NCI-H2196 (cell line): ENCODE measurements at regions not wholly inside any gene's neighbourhood (a gene's known extent, or its start where the extent isn't known, plus 50 kb on each side); places are given as distances from the start of the nearest gene placed in this dataset.

Source experiments
- DNase-seq: peaks from one replicate; lab custom pipeline; 2025; ENCODE audit not compliant: unreplicated experiment; lab: John Stamatoyannopoulos, UW

DNA sequence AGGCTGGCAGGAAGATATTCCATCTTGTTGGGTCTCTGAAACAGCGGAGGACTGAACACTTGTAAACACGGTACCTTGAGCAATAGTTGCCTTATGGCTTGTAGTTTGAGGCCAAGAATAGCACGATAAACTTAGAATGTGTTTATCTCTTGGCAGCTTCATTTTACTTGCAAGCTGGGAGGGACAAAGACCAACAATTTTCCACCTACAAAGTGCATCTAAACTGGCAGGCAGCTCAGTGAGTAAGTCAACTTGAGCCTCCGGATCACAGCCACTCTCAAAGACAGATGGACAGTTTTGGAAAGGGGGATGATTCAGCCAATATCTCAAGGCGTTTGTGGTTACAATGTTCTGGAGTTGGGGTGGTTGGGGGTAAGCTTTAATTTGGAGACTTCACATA is 652.6 kb downstream of the CETN3 start:
- DNase-seq = no peak

DNA sequence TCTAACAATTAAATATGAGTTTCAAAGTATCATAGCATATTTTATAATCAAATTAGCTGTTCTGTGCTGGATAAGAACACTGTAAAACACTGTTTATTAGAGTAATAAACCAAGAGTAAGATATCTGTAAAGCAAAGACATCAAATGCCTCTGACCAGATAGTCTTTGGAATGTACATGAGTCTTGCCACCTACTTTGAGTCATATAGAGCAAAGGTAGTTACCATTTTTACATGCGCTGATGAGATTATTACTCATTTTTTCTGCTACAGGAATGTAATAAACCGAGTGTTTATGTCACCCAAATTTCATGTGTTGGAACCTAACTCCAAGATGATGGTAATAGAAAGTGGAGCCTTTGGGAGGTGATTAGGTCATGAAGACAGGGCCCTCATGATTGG is 654.5 kb downstream of the CETN3 start:
- no peak for DNase-seq

DNA sequence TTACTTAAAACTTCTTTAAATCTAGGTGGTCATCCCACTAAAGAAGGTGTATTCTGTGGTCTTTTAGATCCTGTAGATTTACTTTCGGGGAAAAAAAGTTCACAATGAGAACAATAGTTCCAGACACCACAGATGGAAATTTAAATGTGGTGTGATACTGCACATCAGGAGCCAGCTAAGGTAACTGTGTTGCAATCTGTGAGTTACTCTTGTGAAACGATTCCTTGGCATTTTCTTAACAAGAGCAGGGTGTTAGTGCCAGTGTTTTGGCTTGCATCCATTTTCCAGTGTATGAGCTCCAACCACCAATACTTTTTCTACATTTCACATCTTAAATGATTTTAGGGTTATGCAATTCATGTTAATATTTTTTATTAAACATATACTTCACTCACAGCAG is 674.5 kb downstream of the CETN3 start:
- no peak for DNase-seq

DNA sequence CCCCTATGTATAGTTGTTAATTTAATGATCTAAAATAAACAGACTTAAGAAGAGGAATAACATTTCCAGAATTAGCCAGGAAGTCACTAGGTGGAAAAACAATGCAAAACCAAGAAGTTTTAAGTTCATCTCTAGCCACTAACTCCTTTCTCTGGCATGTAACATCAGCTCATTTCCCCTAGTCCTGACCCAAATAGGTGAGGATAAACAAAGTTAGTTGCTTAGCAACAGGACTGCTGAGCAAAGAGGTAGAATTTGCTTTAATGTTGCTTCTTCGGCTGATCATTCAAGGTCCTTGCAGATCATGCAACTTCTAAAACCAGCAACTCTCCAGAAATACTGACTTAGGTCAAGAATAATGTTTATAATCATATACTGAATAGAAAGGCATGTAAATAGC is 675.8 kb downstream of the CETN3 start:
- no peak for DNase-seq

DNA sequence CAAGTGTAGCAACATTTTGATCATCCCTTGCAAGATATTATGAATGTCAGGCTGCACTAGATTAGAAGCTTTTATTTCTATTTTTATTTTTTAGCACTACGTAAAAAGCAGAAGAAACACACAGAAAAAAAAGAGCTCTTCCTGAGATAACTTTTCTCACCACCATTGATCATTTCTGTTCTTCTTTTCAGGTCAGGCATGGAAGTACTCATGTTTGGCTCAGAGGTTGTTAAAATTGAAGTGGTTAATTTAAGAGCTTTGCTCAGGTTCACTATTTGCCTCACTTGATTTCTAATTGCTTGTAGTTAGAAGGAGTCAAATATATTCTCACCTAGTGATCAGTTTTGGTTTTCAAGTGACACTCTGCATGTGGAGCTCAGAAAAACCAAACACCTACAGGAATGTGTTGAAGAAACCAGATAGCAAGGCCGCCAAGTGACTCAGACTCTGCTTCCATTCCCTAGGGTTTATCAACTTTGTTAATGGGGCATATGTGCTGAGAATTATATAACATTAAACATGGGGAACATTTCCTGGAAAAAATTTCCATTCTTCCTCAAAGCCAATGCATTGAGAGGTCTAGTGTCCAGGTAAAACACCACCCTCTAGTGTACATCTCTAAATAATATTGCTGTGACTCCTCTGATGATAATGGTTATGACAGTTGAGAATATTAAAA is 679.8 kb downstream of the CETN3 start:
- DNase-seq = no peak

DNA sequence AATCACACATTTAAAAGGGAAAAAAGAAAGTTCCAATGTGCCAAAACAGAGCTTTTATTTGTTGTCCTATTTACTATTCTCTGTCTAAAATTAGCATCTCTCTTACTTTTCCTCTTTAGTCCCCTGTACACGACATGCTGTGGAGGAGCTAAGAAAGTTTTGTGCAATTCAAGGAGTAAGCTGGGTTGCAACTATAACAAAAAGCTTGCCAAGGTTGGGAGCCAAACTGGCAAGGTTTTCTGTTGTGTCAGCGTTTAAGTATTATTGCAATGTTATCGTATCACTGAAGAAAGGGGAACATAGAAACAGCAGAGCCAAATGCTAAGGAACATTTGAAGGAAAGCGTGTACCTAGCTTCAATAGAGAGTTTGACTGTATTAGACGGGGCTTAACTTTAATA is 680.8 kb downstream of the CETN3 start:
- no peak for DNase-seq

DNA sequence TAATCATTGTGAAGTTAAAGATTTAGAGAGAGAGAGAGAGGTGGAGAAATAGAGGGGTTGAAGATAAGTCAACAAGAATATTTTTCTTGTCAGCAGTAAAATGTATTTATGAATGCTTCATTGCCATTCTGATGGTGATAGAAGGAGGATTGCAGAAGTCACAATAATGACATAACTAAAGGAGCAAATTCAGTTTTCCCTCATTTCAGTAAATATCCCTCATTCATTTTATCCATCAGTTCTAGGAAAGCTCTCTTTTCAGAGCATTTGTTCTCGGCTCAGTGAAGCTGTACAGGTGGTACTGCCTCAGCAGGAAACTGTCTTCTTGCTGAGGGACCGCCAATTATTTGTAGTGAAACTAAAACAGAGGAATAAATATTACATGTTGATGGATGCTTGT is 681.4 kb downstream of the CETN3 start:
- no peak for DNase-seq

DNA sequence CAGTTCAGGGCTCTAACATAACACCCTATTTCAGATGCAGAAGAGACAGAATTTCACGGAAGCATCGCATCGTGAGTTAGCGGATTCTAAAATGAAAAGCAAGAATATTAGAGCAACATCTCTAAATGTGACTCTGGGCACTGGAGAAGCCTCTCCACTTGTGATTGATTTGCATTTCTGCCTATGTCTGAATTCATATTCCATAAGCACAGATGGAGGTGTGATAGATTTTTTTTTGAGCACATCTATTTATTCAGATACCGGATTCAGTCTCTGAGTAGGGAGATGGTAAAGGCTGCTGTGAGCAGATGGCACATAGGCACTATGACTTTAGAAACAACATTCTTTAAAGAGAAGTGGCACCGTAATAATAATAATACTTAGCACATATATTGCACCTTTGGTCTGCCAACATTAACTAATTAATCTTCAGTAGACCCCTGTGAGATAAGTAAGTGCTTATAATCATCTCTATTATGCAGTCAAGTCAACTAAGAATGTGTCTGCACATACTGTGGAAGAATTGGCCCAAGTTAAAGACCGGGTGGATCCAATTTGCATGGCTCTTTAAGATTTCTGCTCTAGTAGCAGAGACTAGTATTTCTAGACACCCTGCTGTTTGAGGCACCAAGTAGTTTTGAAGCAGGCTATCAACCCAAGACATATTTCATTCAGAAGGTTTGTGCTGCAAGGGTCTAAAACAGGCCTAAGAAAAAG is 685.0 kb downstream of the CETN3 start:
- DNase-seq = no peak

DNA sequence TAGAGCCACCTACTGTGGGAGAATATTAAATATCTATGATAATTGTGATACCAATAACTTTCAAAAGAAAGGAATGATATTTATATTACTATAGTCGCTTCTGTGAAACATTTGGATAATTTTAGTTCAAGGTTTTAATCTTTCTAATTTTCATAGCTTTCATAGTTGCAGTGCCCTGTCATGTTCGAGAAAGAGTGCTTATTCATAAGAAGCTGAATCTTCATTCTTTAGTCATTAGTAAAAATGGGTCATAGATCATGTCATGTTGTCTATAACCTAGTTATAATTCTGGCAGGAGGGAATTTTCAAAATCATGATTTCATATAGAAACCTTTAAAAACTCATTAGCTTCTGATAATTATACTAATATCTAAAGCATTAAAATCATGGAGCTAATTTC is 685.6 kb downstream of the CETN3 start:
- DNase-seq = no peak

DNA sequence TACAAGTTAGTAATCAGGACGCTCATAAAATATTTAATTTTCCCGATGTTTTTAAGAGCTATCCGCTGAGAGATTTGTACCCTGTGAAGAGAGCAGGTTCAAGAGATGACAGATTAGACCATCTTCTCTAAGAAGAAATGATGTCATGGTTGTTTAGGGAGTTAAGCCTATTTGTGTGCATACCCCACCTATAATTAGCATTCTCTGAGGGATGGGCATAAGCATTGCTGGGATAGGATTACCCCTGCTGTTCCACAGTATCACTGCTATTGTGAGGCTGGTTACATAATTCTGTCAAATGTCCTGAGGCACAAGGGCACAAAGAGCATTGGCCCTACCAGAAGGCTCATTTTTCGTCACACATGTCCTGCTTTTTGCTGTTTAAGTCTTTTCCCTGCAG is 687.0 kb downstream of the CETN3 start:
- DNase-seq = no peak

DNA sequence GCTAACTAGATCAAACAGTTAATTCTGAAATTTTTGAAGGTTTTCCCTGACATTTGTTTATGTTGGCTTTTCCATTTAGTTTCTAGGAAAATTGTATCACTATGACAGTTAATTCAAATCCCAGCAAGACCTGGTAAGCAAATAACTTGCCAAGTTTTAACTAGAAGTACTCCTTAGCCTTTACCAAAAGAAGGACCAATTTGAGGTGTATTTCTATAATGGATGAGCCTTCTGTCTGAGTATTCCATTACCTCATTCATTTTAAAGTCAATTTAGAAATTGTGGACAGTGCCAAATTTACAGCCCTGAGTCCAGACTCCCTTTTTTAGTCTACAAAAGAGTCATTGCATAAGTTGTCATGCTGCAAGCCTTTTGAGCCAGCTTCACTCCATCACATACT is 687.6 kb downstream of the CETN3 start:
- DNase-seq = no peak

DNA sequence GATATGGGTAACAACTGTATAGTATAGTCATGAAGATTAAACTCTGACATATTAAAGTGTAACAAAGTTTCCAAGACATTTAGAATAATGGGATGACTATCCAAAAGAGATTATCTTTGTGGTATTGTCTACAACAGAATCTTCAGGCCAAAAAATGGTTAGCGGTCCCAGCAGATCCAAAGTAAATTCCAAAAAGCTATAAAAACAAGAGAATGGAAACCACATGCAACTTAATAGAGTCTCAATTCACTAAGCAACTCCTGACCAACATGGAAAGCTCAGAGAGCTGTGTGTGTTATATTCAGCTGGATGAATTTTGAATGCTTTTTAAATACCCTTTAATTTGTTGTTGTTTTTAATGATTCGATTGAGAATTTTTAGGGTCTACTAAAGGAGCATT is 688.2 kb downstream of the CETN3 start:
- no peak for DNase-seq

DNA sequence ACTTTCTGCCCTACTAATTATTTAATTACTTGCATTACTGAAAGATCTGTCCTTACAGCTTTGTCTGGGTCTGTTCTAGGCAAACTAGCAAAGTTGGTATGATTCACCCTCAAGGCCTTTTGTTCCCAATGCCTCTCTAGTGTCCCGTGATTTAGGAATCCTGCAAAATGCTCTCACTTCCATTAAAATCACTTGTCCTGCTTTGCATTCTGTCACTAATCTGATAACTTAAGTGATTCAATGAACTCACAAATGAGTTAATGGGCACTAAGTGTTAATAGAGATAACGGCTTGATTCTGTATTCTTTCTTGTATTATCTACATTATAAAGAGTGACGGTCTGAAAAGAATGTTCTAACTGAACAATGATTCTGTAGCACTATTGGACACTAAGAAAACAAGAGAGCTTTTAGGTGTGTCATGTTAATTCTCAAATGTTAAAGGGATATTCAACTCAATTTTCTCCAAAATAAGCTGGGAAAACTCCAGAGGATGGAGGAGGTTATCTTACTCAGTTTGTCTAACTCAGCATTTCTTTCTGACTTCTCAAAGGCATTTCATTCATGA is 697.3 kb downstream of the CETN3 start:
- DNase-seq = no peak

DNA sequence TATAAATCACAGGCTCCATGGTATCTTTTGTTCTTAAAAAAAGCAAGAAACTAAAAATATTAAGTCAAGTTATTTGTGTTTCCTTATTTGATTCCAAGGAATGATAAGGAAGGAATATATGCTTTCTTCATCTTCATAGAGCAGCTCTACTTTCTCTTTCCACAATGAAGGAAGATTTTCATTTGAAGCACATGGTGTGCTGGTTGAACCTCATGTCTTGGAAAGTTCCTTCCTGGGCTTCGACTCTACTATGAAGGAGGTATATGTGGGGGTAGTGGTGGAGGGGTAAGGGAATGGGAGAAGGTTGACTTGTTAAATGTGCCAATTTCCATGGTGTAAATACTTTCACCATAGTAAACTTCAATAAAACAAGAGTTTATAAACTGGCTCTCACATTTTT is 698.0 kb downstream of the CETN3 start:
- DNase-seq = no peak

DNA sequence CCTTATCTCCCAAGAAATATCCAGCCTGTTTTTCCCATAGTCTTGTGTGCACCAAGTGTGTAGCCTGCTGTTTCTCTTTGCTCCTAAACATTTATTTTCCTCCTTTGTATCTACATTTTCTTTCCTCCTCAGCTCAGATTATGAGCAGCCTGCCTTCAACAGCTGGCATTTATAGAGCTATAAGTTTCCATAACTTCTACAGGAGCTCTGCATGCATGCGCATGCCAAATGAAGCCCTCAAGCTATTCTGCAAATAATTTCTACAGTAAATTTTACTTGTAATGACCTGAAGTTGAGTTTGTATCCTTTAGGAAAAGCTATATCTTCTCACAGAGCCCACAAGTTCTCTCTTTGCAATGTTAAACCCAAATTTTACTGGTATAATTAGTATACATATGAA is 699.5 kb downstream of the CETN3 start:
- no peak for DNase-seq

DNA sequence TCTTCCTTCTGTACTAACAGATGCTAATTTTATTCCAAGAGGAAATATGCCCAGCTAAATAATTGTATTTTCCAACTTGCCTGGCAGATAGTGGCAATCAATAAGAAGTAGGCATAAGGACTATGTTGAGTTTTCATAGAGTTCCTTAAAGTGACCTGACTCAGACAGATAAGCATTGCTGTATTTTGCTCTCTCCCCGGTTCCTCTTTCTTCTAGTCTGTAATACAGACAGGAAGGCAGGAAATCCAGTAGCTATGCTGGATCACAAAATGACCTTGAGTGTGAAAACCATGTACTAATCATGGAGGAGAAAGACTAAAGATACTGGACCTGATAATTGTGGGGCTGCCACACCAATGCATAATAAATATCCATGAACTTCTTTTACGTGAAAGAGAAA is 701.7 kb downstream of the CETN3 start:
- no peak for DNase-seq

DNA sequence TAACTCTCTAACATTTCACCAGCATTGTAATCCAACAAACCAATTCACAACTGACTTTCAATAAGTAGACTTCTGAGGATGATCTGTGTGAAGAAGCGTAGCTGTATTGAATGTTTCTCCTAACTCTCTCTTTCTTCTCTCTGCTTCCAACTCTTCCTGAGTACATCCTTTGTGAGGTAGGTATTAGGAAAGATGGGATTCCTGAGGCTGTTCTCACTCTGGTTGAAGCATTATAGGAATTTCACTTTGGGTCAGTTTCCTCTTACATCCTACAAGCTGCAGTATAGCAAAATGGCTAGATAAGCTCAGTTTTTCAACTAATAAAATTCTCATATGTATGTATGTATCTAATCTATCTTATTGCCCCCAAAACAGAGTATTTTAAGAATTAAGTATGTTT is 702.8 kb downstream of the CETN3 start:
- no peak for DNase-seq

DNA sequence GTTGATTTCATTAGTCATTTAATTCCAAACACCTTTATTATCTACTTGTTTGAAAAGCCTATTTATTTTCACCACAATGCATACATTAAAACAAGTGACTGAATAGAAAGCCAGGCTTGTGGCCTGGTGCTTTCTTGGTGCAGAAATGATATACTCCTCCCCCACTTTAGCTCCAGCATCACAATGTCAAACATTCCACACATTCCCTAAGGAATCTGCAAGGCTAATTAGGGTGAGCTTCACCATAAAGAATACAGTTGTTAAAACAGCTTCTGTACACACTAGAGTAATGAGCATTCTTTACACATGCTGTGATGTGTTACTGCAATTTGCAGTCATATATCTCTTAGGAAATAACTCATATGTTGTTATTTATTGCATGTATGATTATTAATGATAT is 705.7 kb downstream of the CETN3 start:
- no peak for DNase-seq

DNA sequence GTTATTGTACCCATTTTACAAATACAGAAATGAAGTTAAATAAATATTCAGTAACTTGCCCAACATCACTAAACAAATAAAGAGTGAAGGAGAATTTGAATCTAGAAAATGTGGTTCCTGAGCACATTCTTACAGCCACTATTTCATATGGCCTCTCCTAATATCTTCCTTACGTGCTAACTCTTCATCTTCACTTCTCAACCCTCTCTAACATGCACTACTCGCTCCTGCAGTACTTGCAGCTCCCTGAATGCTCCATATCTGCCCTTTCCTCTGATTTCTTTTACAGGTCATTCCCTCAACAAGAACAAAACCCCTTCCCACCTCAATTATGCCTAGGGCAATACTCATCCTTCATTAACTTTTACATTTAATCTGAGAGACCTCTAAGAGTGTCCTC is 711.5 kb downstream of the CETN3 start:
- DNase-seq = no peak

DNA sequence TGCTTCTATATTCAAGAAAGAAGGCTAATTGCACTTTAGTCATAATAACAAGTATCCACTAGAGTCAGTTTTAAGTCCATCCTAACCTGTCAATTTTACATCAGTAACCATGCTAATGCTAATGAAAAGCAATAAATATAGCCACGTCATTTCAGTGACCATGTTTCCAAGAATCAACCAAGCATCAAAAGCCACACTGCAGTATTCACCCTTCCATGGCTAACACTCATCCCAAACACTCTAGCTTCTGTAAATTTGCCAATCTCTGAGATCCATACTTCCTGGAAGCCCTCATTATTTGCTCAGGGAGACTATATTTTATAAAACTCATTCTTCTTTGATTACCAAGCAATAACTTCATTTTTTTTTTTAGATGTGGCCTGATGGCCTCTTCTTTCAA is 712.0 kb downstream of the CETN3 start:
- no peak for DNase-seq

DNA sequence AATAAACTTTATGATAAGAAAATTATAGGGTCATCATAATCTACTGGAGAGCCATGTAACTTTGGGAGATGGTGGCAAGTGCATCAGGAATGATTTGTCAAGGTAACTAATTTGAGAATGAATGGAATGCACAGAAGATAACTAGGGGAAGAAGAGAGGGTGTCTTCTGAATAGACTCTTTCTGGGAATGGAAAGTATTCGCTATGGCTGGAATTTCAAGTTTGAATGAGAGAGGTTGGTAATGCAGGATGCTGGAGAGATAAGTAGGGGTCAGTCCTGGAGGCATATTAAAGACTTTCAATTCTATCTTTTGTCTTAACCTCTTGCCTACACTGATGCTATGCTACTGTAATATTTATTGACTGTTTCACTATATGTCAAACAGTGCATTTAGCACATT is 714.2 kb downstream of the CETN3 start:
- no peak for DNase-seq

DNA sequence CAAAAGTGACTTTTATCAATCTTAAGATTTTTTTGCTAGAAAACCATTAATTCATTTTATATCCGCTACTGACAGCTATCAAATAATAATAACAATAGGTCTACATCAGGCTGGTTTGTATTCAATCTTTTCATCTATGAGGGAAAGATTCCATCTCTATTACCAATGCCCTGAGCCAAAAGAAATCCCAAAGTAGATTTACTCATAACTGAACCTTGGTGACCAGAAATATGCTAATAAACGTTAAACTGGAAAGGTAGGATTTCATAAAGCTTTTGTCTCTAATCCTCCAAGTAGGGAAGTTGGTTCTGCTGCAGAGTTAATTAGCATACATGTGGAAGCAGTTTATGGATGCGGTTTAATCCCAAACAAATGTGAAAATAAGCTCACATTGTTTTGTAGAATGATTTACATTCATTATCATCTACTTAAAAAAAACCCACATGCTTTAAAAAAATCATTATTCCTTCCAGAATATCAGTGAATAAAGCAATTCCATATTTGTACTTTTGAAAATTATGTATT is 715.5 kb downstream of the CETN3 start:
- DNase-seq = no peak

DNA sequence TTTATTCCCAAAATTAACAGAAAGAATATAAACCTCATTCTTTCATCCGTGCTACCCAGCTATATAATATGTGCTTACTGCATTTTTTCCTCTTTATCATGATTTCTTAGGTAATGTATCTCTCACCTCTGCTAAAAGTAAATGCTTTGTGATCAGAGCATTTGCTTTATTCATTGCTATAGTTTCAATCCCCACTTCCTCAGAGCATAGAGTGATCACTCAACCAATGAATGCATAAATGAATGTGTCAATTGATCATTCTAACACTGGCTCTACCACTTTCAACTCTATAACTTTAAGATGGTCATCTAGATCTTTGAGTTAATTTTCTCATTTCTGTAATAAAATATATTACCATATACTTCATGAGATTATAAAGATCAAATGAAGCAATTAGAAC is 719.2 kb downstream of the CETN3 start:
- no peak for DNase-seq
